Hepatocyte (in vitro differentiated cells): ENCODE measurements at regions not wholly inside any gene's neighbourhood (a gene's known extent, or its start where the extent isn't known, plus 50 kb on each side); places are given as distances from the start of the nearest gene placed in this dataset.

Experiments
- DNase-seq: peaks from one replicate; pipeline ENCODE4 v3.0.0-alpha.2; 2016; ENCODE audit warnings: low spot score
- H2AFZ ChIP-seq: fragments of 200-600 bp; sonication (generic); 2 replicates; pipeline ENCODE4 v1.6.0; 2016; ENCODE audit warnings: antibody characterized with exemption, mild to moderate bottlenecking
- H3K27ac ChIP-seq: fragments of 200-600 bp; sonication (generic); 2 replicates; pipeline ENCODE4 v1.5.1; 2016; ENCODE audit warnings: mild to moderate bottlenecking
- H3K27me3 ChIP-seq: fragments of 200-600 bp; sonication (generic); 2 replicates; pipeline ENCODE4 v1.6.1; 2016
- H3K36me3 ChIP-seq: fragments of 200-600 bp; sonication (generic); replicated peaks from 2 replicates; pipeline ENCODE4 v1.5.1; 2016; ENCODE audit warnings: low read depth; ENCODE audit not compliant: insufficient read depth
- H3K4me1 ChIP-seq: fragments of 200-600 bp; sonication (generic); 2 replicates; pipeline ENCODE4 v1.5.1; 2016; ENCODE audit warnings: mild to moderate bottlenecking, moderate library complexity; ENCODE audit not compliant: insufficient read depth
- H3K4me2 ChIP-seq: fragments of 200-600 bp; sonication (generic); 2 replicates; pipeline ENCODE4 v1.6.0; 2016
- H3K4me3 ChIP-seq: fragments of 200-600 bp; sonication (generic); 2 replicates; pipeline ENCODE4 v1.5.1; 2016; ENCODE audit warnings: mild to moderate bottlenecking
- H3K79me2 ChIP-seq: fragments of 200-600 bp; sonication (generic); 2 replicates; pipeline ENCODE4 v1.6.0; 2017; ENCODE audit warnings: mild to moderate bottlenecking
- H3K9me2 ChIP-seq: fragments of 200-600 bp; sonication (generic); replicated peaks from 2 replicates; pipeline ENCODE4 v1.6.0; 2017; ENCODE audit warnings: mild to moderate bottlenecking; ENCODE audit not compliant: insufficient read depth
- H3K9me3 ChIP-seq: fragments of 200-600 bp; sonication (generic); 2 replicates; pipeline ENCODE4 v1.5.1; 2016; ENCODE audit warnings: low read depth, mild to moderate bottlenecking
- H4K20me1 ChIP-seq: fragments of 200-600 bp; sonication (generic); 2 replicates; pipeline ENCODE4 v1.6.0; 2016; ENCODE audit warnings: mild to moderate bottlenecking; ENCODE audit not compliant: insufficient read depth, poor library complexity, severe bottlenecking
- EZH2 ChIP-seq: fragments of 200-600 bp; sonication (generic); IDR thresholded peaks from 2 replicates; pipeline ENCODE4 v1.6.1; 2016; ENCODE audit warnings: antibody characterized with exemption, mild to moderate bottlenecking, borderline replicate concordance
- EZH2phosphoT487 ChIP-seq: fragments of 200-600 bp; sonication (generic); IDR thresholded peaks from one replicate; pipeline ENCODE4 v1.6.1; 2018; ENCODE audit warnings: antibody characterized with exemption, mild to moderate bottlenecking, low read depth, moderate library complexity; ENCODE audit not compliant: unreplicated experiment, severe bottlenecking
- WGBS: methylation state at CpG from one replicate; pipeline ENCODE4 v1.1.6; 2016; ENCODE audit warnings: low lambda C conversion rate; ENCODE audit errors: missing lambda C conversion rate; 5-methylcytosine and 5-hydroxymethylcytosine counted together
- TF ChIP-seq, protein P1 (sequence below): fragments of 200-600 bp; sonication (generic); IDR thresholded peaks from 2 replicates; pipeline ENCODE4 v1.5.1; 2016; ENCODE audit warnings: antibody characterized with exemption, mild to moderate bottlenecking; ENCODE audit not compliant: poor library complexity

DNA sequence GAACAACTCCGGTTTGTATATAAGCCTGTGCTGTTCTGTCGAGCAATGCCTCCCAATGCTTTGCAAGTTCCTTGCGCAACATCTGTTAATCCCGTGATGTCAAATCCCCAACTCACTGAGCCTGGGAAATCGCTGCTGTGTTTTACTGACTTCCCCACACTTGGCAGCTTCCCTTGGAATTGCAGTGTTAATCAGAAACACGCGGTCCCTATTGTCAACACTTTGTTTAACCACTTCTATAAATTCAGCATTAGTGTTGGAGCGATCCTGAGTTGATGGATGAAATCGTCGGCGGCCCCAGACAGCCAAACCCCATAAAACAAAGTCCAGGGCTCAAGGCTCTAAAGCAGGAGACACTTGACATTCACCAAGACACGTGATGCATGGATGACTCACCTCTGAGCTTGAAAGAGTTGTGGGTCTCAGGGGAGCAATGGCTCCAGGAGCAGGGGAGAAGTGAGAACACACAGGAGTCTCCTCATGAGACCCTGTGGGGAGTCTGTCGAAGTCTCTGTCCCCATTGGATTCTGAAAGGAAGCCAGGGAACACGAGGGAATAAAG lies 555.3 kb downstream of the MIAT start:
- no peak for TF ChIP-seq EZH2phosphoT487
- TF ChIP-seq, protein P1, sequence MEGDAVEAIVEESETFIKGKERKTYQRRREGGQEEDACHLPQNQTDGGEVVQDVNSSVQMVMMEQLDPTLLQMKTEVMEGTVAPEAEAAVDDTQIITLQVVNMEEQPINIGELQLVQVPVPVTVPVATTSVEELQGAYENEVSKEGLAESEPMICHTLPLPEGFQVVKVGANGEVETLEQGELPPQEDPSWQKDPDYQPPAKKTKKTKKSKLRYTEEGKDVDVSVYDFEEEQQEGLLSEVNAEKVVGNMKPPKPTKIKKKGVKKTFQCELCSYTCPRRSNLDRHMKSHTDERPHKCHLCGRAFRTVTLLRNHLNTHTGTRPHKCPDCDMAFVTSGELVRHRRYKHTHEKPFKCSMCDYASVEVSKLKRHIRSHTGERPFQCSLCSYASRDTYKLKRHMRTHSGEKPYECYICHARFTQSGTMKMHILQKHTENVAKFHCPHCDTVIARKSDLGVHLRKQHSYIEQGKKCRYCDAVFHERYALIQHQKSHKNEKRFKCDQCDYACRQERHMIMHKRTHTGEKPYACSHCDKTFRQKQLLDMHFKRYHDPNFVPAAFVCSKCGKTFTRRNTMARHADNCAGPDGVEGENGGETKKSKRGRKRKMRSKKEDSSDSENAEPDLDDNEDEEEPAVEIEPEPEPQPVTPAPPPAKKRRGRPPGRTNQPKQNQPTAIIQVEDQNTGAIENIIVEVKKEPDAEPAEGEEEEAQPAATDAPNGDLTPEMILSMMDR: no peak
- TF ChIP-seq EZH2: no peak
- H3K27ac ChIP-seq: peak overlapping the region; percentile 88

DNA sequence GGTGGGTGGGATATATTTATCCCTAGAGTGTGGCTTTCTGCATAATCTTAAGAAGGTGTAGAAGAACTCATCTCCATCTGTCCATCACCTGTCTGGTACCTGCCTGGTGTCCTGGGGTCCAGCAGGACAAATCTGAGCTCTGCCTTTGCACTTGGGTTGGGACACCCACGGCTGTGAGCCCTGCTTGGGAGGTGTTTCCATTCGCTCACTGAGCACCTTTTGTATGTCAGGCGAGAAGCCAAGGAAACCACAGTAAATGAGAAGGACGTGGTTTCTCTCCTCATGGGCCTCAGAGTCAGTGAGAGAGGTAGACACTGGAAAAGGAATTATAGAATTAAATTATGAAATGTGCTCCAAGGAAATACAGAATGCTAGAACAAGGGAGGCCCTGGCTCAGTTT lies 555.9 kb downstream of the MIAT start:
- Histone ChIP-seq H3K27me3 (no peaks in the 10 kb centered on the region), H2AFZ (no peak overlapping the region), H3K9me3 (no peaks in the 10 kb centered on the region), H3K79me2 (no peaks in the 10 kb centered on the region), H4K20me1 (no peaks in the 10 kb centered on the region), H3K4me2 (no peak overlapping the region), H3K4me3 (no peak overlapping the region), H3K4me1 (peaks cover 20% of the 10 kb centered on the region), H3K27ac (peak overlapping the region; percentile 88), H3K36me3 (no peaks in the 10 kb centered on the region), H3K9me2 (no peaks in the 10 kb centered on the region)
- DNase-seq: no peak
- 82% methylated on average over 4 of the region's 4 CpGs for WGBS
- TF ChIP-seq EZH2phosphoT487 (no peak), EZH2 (no peak)
- TF ChIP-seq, protein P1: no peak

More for the DNA sequence above, 555.3 kb downstream of the MIAT start:
- 20% methylated on average over 14 of the region's 14 CpGs for WGBS
- no peaks in the 10 kb centered on the region for H3K9me3 ChIP-seq
- H3K79me2 ChIP-seq: no peaks in the 10 kb centered on the region
- H3K9me2 ChIP-seq: no peaks in the 10 kb centered on the region
- no peak overlapping the region for H2AFZ ChIP-seq
- no peaks in the 10 kb centered on the region for H3K27me3 ChIP-seq
- no peak overlapping the region for H3K4me3 ChIP-seq
- H3K4me1 ChIP-seq: peaks cover 20% of the 10 kb centered on the region
- H3K4me2 ChIP-seq: no peak overlapping the region
- H3K36me3 ChIP-seq: no peaks in the 10 kb centered on the region
- peak; percentile 94 for DNase-seq
- no peaks in the 10 kb centered on the region for H4K20me1 ChIP-seq

DNA sequence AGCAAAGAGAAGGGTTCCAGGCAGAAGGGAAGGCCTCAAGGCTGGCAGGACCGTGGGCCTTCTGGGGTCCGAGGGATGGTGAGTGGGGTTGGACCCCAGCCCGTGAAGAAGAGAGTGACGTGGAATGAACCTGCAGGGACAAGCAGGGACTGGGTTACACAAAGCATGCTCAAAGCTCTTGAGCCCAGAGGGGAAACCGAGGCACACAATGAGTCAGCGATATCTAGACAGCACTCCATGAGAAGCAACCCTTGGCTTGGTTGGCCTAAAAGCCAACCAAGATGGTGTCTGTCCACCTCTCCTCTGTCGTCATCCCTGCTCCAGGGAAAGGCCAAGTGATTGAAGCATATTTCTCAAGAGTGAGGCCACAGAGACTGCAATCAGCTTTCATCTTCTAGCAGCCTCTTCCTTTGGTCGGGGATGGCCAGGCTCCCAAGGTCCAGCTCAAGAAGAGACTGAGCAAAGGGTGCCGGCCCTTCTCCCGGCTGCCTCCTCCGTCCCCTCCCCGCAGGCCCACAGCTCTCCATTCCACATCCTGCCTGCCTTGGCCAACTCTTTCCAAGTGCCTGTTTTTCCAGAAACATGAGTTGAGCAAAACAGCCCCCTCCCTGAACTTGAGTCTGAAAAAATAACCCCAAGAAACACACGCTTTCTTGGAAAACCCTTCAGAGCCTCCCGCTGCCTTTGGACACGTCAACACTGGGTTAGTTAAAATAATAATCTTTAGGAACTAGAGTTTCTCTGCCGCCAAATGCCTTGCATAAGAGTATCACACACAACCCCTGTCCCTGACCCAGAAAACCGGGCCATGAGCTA lies 556.6 kb downstream of the MIAT start:
- Histone ChIP-seq H3K79me2 (no peaks in the 10 kb centered on the region), H3K9me3 (no peaks in the 10 kb centered on the region), H2AFZ (no peak overlapping the region), H3K36me3 (no peaks in the 10 kb centered on the region), H3K27ac (peak overlapping the region; percentile 88), H3K4me1 (peaks cover 20% of the 10 kb centered on the region), H3K27me3 (no peaks in the 10 kb centered on the region), H3K4me2 (no peak overlapping the region), H3K9me2 (no peaks in the 10 kb centered on the region), H3K4me3 (no peak overlapping the region), H4K20me1 (no peaks in the 10 kb centered on the region)
- 83% methylated on average over 17 of the region's 17 CpGs for WGBS
- TF ChIP-seq, protein P1: no peak
- no peak for TF ChIP-seq EZH2phosphoT487
- TF ChIP-seq EZH2: no peak
- DNase-seq: no peak
